Suprapubic skin (tissue), 4 donors: ENCODE measurements at regions not wholly inside any gene's neighbourhood (a gene's known extent, or its start where the extent isn't known, plus 50 kb on each side); places are given as distances from the start of the nearest gene placed in this dataset.

ENCODE experiments used
- DNase-seq, 2 donors: peaks; one replicate each; pipeline ENCODE4 v3.0.0-alpha.2; 2019; ENCODE audit warnings: low spot score in 2 of 2
- H3K27ac ChIP-seq: fragments of 200-600 bp; sonication (generic); one replicate; pipeline ENCODE4 v1.5.1; 2019
- H3K27me3 ChIP-seq: fragments of 200-600 bp; sonication (generic); one replicate; pipeline ENCODE4 v1.5.1; 2019
- H3K36me3 ChIP-seq: fragments of 200-600 bp; sonication (generic); one replicate; pipeline ENCODE4 v1.5.1; 2019
- H3K4me1 ChIP-seq: fragments of 200-600 bp; sonication (generic); one replicate; pipeline ENCODE4 v1.5.1; 2019
- H3K4me3 ChIP-seq: fragments of 200-600 bp; sonication (generic); one replicate; pipeline ENCODE4 v1.5.1; 2019; ENCODE audit warnings: mild to moderate bottlenecking
- H3K9me3 ChIP-seq: fragments of 200-600 bp; sonication (generic); one replicate; pipeline ENCODE4 v1.5.1; 2019
- CTCF ChIP-seq, 2 donors: fragments of 200-600 bp in 1 of 2; fragments of 450-650 bp in 1 of 2; sonication (generic) in 1 of 2; IDR thresholded peaks; one replicate each; pipeline ENCODE4 v1.5.1; 2016 to 2019; ENCODE audit warnings: antibody characterized with exemption in 2 of 2, mild to moderate bottlenecking in 1 of 2, moderate library complexity in 1 of 2
- EP300 ChIP-seq: sonication (generic); formaldehyde crosslinking; IDR thresholded peaks from one replicate; pipeline ENCODE4 v1.6.1; 2017; ENCODE audit warnings: antibody characterized with exemption
- POLR2A ChIP-seq, 2 donors: fragments of 450-650 bp; IDR thresholded peaks; one replicate each; pipeline ENCODE4 v1.6.1; 2017; ENCODE audit warnings: antibody characterized with exemption in 2 of 2, mild to moderate bottlenecking in 2 of 2, moderate library complexity in 2 of 2
- POLR2AphosphoS5 ChIP-seq, 3 donors: sonication (generic); formaldehyde crosslinking; IDR thresholded peaks; one replicate each; pipeline ENCODE4 v1.6.1; 2017; ENCODE audit warnings: antibody characterized with exemption in 3 of 3
- WGBS: methylation state at CpG from one replicate; pipeline ENCODE4 v1.1.5; 2018; 5-methylcytosine and 5-hydroxymethylcytosine counted together

- H3K36me3 ChIP-seq, result no peaks in the 10 kb centered on the region
- no peaks in the 10 kb centered on the region for H3K9me3 ChIP-seq
- H3K27me3 ChIP-seq, result peaks cover 37% of the 10 kb centered on the region
- 83% methylated on average over 1 of the region's 1 CpG for WGBS
- DNase-seq, result no peak
- TF ChIP-seq EP300, result no peak
- TF ChIP-seq POLR2A (IDR thresholded peaks at IDR 0.05), result no peak
- TF ChIP-seq POLR2AphosphoS5 (IDR thresholded peaks at IDR 0.05), result no peak
- TF ChIP-seq CTCF (IDR thresholded peaks at IDR 0.05), result no peak
- H3K27ac ChIP-seq, result no peak overlapping the region
- no peaks in the 10 kb centered on the region for H3K4me1 ChIP-seq
- H3K4me3 ChIP-seq, result no peak overlapping the region
Observed at GRCh38 chr15:85891470-85891869, 96.7 kb upstream of the KLHL25 start.

GRCh38 chr15:85892232-85892631, 97.5 kb upstream of the KLHL25 start:
- no peaks in the 10 kb centered on the region for H3K36me3 ChIP-seq
- H3K27me3 ChIP-seq, result peaks cover 37% of the 10 kb centered on the region
- no peaks in the 10 kb centered on the region for H3K9me3 ChIP-seq
- no peaks in the 10 kb centered on the region for H3K4me1 ChIP-seq
- no peak overlapping the region for H3K27ac ChIP-seq
- 61% methylated on average over 3 of the region's 3 CpGs for WGBS
- no peak overlapping the region for H3K4me3 ChIP-seq
- no peak for DNase-seq
- no peak for TF ChIP-seq POLR2A (IDR thresholded peaks at IDR 0.05)
- no peak for TF ChIP-seq POLR2AphosphoS5 (IDR thresholded peaks at IDR 0.05)
- no peak for TF ChIP-seq EP300
- TF ChIP-seq CTCF (IDR thresholded peaks at IDR 0.05), result no peak

GRCh38 chr15:85897207-85897894, 102.6 kb upstream of the KLHL25 start:
- no peak for TF ChIP-seq EP300
- TF ChIP-seq POLR2A (IDR thresholded peaks at IDR 0.05), result no peak
- no peak for TF ChIP-seq POLR2AphosphoS5 (IDR thresholded peaks at IDR 0.05)
- no peak for TF ChIP-seq CTCF (IDR thresholded peaks at IDR 0.05)
- DNase-seq, result no peak
- Histone ChIP-seq H3K9me3 (no peaks in the 10 kb centered on the region), H3K4me3 (no peak overlapping the region), H3K4me1 (no peaks in the 10 kb centered on the region), H3K27me3 (peaks cover 22% of the 10 kb centered on the region), H3K27ac (no peak overlapping the region), H3K36me3 (no peaks in the 10 kb centered on the region)
- WGBS, result 64% methylated on average over 4 of the region's 4 CpGs

DNA sequence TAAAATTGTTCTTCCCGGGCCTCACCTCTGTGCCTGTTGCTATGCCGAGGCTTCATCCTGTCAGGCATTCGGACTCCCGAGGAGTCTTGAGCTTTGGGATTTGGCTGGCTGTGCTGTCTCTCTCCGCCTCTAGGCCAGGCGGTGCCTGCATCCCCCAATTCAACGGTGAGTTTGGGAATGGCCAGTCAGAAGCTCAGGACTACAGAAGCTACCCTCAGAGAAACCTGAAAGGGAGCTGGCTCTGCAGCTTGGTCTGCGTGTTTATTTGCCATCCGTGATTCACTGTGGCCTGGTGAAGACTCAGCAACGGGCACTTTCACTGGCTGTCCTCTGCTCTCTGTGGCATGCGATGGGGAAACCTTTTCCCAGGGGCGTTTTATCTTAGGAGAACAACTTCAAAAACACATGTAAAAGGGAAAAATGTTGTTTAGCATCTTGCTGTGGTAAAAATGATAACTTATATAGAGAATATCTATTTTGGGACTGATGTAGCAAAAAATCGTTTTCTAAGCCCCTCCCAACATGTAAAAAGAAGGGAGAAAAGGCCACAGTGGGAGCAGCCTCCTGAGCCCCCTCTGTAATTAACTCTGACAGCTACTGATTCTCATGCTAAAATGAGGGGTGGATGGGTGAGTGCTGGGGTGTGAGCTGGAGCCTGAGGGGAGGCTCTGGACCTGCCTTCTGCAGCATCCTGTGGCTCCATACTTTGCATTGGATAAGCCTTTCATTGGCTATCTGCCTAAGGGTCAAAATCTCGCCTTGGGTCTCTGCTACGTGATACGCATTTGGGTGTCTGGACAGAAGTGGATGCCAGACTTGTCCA, 103.4 kb upstream of the KLHL25 start:
- TF ChIP-seq EP300, result no peak
- TF ChIP-seq CTCF (IDR thresholded peaks at IDR 0.05), result no peak
- no peak for TF ChIP-seq POLR2A (IDR thresholded peaks at IDR 0.05)
- no peak for TF ChIP-seq POLR2AphosphoS5 (IDR thresholded peaks at IDR 0.05)
- WGBS, result 46% methylated on average over 16 of the region's 16 CpGs
- H3K36me3 ChIP-seq, result no peaks in the 10 kb centered on the region
- H3K4me1 ChIP-seq, result no peaks in the 10 kb centered on the region
- peaks cover 21% of the 10 kb centered on the region for H3K27me3 ChIP-seq
- no peak overlapping the region for H3K27ac ChIP-seq
- no peak overlapping the region for H3K4me3 ChIP-seq
- H3K9me3 ChIP-seq, result no peaks in the 10 kb centered on the region
- no peak for DNase-seq

GRCh38 chr15:85899927-85900326, 105.2 kb upstream of the KLHL25 start:
- Histone ChIP-seq H3K9me3 (no peaks in the 10 kb centered on the region), H3K27ac (no peak overlapping the region), H3K36me3 (no peaks in the 10 kb centered on the region), H3K27me3 (peaks cover 5% of the 10 kb centered on the region), H3K4me3 (no peak overlapping the region), H3K4me1 (no peaks in the 10 kb centered on the region)
- 36% methylated on average over 9 of the region's 9 CpGs for WGBS
- no peak for DNase-seq
- TF ChIP-seq POLR2A (IDR thresholded peaks at IDR 0.05) (no peak), EP300 (no peak), CTCF (IDR thresholded peaks at IDR 0.05) (no peak), POLR2AphosphoS5 (IDR thresholded peaks at IDR 0.05) (no peak)
